B cell (primary cell): ENCODE measurements at regions not wholly inside any gene's neighbourhood (a gene's known extent, or its start where the extent isn't known, plus 50 kb on each side); places are given as distances from the start of the nearest gene placed in this dataset.

ENCODE experiments used
- ATAC-seq: fragments of 200-7000 bp; cut with Tn5 transposase; one replicate; pipeline ENCODE4 v1.10.0; 2021; ENCODE audit warnings: low read depth, mild to moderate bottlenecking, moderate number of reproducible peaks, moderate library complexity
- CTCF ChIA-PET: fragments of 350-600 bp; sonication (Branson Sonifier 250); formaldehyde crosslinking; loops from one replicate; lab custom pipeline; 2021; ENCODE audit warnings: antibody characterized with exemption, inconsistent platforms; lab: Charles Lee
- POLR2A ChIA-PET: fragments of 350-600 bp; sonication (Branson Sonifier 250); formaldehyde crosslinking; loops from one replicate; lab custom pipeline; 2021; ENCODE audit warnings: antibody characterized with exemption; lab: Charles Lee
- DNase-seq: peaks from one replicate; pipeline ENCODE4 v3.0.0; 2013
- H2AFZ ChIP-seq: 2 replicates; pipeline ENCODE4 v1.6.1; 2012; ENCODE audit warnings: mild to moderate bottlenecking, low read depth, low read length; ENCODE audit not compliant: insufficient read depth, poor library complexity, severe bottlenecking
- H3K27ac ChIP-seq, 2 donors: 1 replicate in 1 of 2; 2 replicates in 1 of 2; pipeline ENCODE4 v1.5.1; 2012 to 2013; ENCODE audit warnings: low read length in 2 of 2, mild to moderate bottlenecking in 2 of 2, moderate library complexity in 1 of 2
- H3K27me3 ChIP-seq, 4 experiments: fragments of 200-600 bp in 1 of 4; sonication (generic) in 1 of 4; replicated peaks in 1 of 4; 1 replicate in 2 of 4; 2 replicates in 2 of 4; pipeline versions ENCODE4 v1.6.1 to v1.7.0; 2013 to 2016; ENCODE audit warnings: low read length in 3 of 4, mild to moderate bottlenecking in 2 of 4, mixed read lengths in 1 of 4, moderate library complexity in 1 of 4; ENCODE audit not compliant: insufficient read depth in 4 of 4, control insufficient read depth in 3 of 4; ENCODE audit errors: control extremely low read depth in 1 of 4
- H3K36me3 ChIP-seq, 2 experiments: replicated peaks in 1 of 2; 1 replicate in 1 of 2; 2 replicates in 1 of 2; pipeline versions ENCODE4 v1.6.1 to v1.7.1; 2013; ENCODE audit warnings: low read length in 1 of 2; ENCODE audit not compliant: insufficient read depth in 2 of 2, control insufficient read depth in 1 of 2; ENCODE audit errors: control extremely low read depth in 1 of 2, extremely low read depth in 1 of 2
- H3K4me1 ChIP-seq, 2 donors: fragments of 200-600 bp in 1 of 2; sonication (generic) in 1 of 2; 1 replicate in 1 of 2; 2 replicates in 1 of 2; pipeline versions ENCODE4 v1.5.1 to v1.6.1; 2013 to 2017; ENCODE audit warnings: low read length in 2 of 2; ENCODE audit not compliant: control insufficient read depth in 2 of 2, insufficient read depth in 2 of 2
- H3K4me2 ChIP-seq: replicated peaks from 2 replicates; pipeline ENCODE3; 2012; ENCODE audit warnings: mild to moderate bottlenecking, low read depth, low read length; ENCODE audit not compliant: poor library complexity, severe bottlenecking
- H3K4me3 ChIP-seq, 5 experiments: fragments of 200-600 bp in 1 of 5; sonication (generic) in 1 of 5; 1 replicate in 3 of 5; 2 replicates in 2 of 5; pipeline versions ENCODE4 v1.5.1 to v1.7.0; 2011 to 2016; ENCODE audit warnings: low read length in 4 of 5, mild to moderate bottlenecking in 4 of 5, low read depth in 2 of 5, control low read depth in 1 of 5, moderate library complexity in 1 of 5; ENCODE audit not compliant: insufficient read depth in 1 of 5; ENCODE audit errors: control extremely low read depth in 1 of 5, extremely low read depth in 1 of 5
- H3K79me2 ChIP-seq: fragments of 200-600 bp; sonication (generic); one replicate; pipeline ENCODE4 v1.6.0; 2016; ENCODE audit warnings: low read length; ENCODE audit not compliant: control insufficient read depth, insufficient read depth
- H3K9ac ChIP-seq: fragments of 200-600 bp; sonication (generic); 2 replicates; pipeline ENCODE4 v1.6.1; 2017; ENCODE audit warnings: mild to moderate bottlenecking, low read length, moderate library complexity
- H3K9me3 ChIP-seq, 3 donors: one replicate each; pipeline versions ENCODE4 v1.6.1 to v1.7.1; 2013; ENCODE audit warnings: low read length in 2 of 3; ENCODE audit not compliant: control insufficient read depth in 2 of 3, insufficient read depth in 1 of 3; ENCODE audit errors: control extremely low read depth in 1 of 3
- H4K20me1 ChIP-seq: 2 replicates; pipeline ENCODE4 v1.6.0; 2012; ENCODE audit warnings: mild to moderate bottlenecking, low read length; ENCODE audit not compliant: insufficient read depth, control insufficient read depth, poor library complexity, severe bottlenecking
- H3K27ac Mint-ChIP-seq: one replicate; pipeline ENCODE4 v1.8.0; 2021; ENCODE audit warnings: mixed read lengths
- H3K27me3 Mint-ChIP-seq: one replicate; pipeline ENCODE4 v1.8.0; 2021; ENCODE audit warnings: mixed read lengths
- H3K4me1 Mint-ChIP-seq: one replicate; pipeline ENCODE4 v1.8.0; 2021; ENCODE audit warnings: mixed read lengths
- H3K4me3 Mint-ChIP-seq: one replicate; pipeline ENCODE4 v1.8.0; 2021; ENCODE audit warnings: mixed read lengths
- H3K9me3 Mint-ChIP-seq: one replicate; pipeline ENCODE4 v1.8.0; 2022; ENCODE audit warnings: mixed read lengths; ENCODE audit not compliant: insufficient read depth
- CTCF ChIP-seq: fragments of 200-600 bp; IDR thresholded peaks from one replicate; pipeline ENCODE4 v1.8.0; 2022; ENCODE audit warnings: antibody characterized with exemption, mild to moderate bottlenecking
- EZH2 ChIP-seq: IDR thresholded peaks from 2 replicates; pipeline ENCODE4 v1.6.1; 2012; ENCODE audit warnings: borderline replicate concordance, low read depth, mild to moderate bottlenecking, moderate library complexity, low read length; ENCODE audit not compliant: insufficient read depth, poor library complexity, severe bottlenecking
- WGBS: methylation state at CpG from one replicate; pipeline ENCODE4 v1.1.5; 2013; ENCODE audit warnings: missing lambda C conversion rate; ENCODE audit not compliant: insufficient coverage; 5-methylcytosine and 5-hydroxymethylcytosine counted together
- intact Hi-C: fragments of 100-400 bp; cut with micrococcal nuclease; formaldehyde crosslinking; loops from one replicate; pipeline ENCODE4 v1.10.0; 2022

- Histone ChIP-seq H3K9me3 (peaks cover 0 to 13% (median 0%) of the 10 kb centered on the region in 3 donors), H3K27ac (no peak overlapping the region), H3K36me3 (no peaks in the 10 kb centered on the region), H3K79me2 (no peaks in the 10 kb centered on the region), H3K4me1 (no peaks in the 10 kb centered on the region), H3K27me3 (no peaks in the 10 kb centered on the region), H3K9ac (no peak overlapping the region), H2AFZ (no peak overlapping the region), H4K20me1 (no peaks in the 10 kb centered on the region), H3K4me3 (no peak overlapping the region), H3K4me2 (no peak overlapping the region)
- 71% methylated on average over 3 of the region's 3 CpGs for WGBS
- Mint-ChIP-seq H3K27me3 (no peaks in the 10 kb centered on the region), H3K9me3 (peaks cover 2% of the 10 kb centered on the region), H3K27ac (no peak overlapping the region), H3K4me3 (no peak overlapping the region), H3K4me1 (no peaks in the 10 kb centered on the region)
- DNase-seq (no peak), ATAC-seq (no peak)
- ChIA-PET CTCF (no interaction called here), POLR2A (no interaction called here)
- intact Hi-C loops, result no loop called here
- no peak for TF ChIP-seq CTCF
- no peak for TF ChIP-seq EZH2
These were observed 215.7 kb downstream of the SYT10 start for GRCh38 chr12:33223956-33224355.

GRCh38 chr12:33222357-33222756 is 217.3 kb downstream of the SYT10 start:
- Histone ChIP-seq H3K9me3 (peaks cover 0 to 13% (median 0%) of the 10 kb centered on the region in 3 donors), H3K9ac (no peak overlapping the region), H4K20me1 (no peaks in the 10 kb centered on the region), H3K4me1 (no peaks in the 10 kb centered on the region), H3K79me2 (no peaks in the 10 kb centered on the region), H3K27me3 (no peaks in the 10 kb centered on the region), H3K4me3 (no peak overlapping the region), H3K27ac (no peak overlapping the region), H3K36me3 (no peaks in the 10 kb centered on the region), H2AFZ (no peak overlapping the region), H3K4me2 (no peak overlapping the region)
- Mint-ChIP-seq H3K4me1 (no peaks in the 10 kb centered on the region), H3K4me3 (no peak overlapping the region), H3K9me3 (peaks cover 15% of the 10 kb centered on the region), H3K27me3 (no peaks in the 10 kb centered on the region), H3K27ac (no peak overlapping the region)
- TF ChIP-seq EZH2 (no peak), CTCF (no peak)
- whole genome bisulfite sequencing, result 100% methylated on average over 4 of the region's 4 CpGs
- ChIA-PET CTCF (no interaction called here), POLR2A (no interaction called here)
- intact Hi-C loops, result no loop called here
- DNase-seq, result no peak
- ATAC-seq, result no peak
